ENCODE measurements at regions not wholly inside any gene's neighbourhood (a gene's known extent, or its start where the extent isn't known, plus 50 kb on each side); places are given as distances from the start of the nearest gene placed in this dataset.

DNA sequence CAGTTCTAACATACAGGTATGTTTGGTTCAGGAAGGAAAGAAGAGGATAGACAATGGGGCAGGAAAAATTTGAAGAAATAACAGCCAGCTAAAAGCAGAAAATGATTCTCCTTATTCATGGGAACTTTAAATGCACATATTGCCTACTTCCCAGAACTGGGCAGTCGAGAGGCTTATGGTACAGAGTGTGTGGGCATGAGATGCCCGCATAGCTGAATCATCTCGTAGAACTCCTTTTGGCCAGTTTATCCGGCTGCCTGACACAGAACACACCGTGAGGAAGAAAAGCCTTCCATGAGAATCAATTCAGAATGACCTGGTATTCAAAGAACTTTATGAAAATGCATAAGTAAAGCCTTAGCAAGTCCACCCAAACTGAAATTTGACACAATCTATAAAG lies 471.6 kb downstream of the SH2D4B start:
- Mint-ChIP-seq H3K36me3 (ENCODE audit: low read depth) (no peaks in the 10 kb centered on the region), H3K9me3 (no peaks in the 10 kb centered on the region), H3K27ac (no peak overlapping the region), H3K4me3 (no peak overlapping the region), H3K27me3 (peaks cover 6% of the 10 kb centered on the region), H3K4me1 (no peaks in the 10 kb centered on the region)
- intact Hi-C loops (cut with micrococcal nuclease): no loop called here
- POLR2A ChIA-PET: no interaction called here
- TF ChIP-seq, protein P1, sequence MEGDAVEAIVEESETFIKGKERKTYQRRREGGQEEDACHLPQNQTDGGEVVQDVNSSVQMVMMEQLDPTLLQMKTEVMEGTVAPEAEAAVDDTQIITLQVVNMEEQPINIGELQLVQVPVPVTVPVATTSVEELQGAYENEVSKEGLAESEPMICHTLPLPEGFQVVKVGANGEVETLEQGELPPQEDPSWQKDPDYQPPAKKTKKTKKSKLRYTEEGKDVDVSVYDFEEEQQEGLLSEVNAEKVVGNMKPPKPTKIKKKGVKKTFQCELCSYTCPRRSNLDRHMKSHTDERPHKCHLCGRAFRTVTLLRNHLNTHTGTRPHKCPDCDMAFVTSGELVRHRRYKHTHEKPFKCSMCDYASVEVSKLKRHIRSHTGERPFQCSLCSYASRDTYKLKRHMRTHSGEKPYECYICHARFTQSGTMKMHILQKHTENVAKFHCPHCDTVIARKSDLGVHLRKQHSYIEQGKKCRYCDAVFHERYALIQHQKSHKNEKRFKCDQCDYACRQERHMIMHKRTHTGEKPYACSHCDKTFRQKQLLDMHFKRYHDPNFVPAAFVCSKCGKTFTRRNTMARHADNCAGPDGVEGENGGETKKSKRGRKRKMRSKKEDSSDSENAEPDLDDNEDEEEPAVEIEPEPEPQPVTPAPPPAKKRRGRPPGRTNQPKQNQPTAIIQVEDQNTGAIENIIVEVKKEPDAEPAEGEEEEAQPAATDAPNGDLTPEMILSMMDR (IDR thresholded peaks at IDR 0.05): no peak
- no peak for DNase-seq
- ATAC-seq (ENCODE audit: low read depth): no peak
- CTCF ChIA-PET: no interaction called here

DNA sequence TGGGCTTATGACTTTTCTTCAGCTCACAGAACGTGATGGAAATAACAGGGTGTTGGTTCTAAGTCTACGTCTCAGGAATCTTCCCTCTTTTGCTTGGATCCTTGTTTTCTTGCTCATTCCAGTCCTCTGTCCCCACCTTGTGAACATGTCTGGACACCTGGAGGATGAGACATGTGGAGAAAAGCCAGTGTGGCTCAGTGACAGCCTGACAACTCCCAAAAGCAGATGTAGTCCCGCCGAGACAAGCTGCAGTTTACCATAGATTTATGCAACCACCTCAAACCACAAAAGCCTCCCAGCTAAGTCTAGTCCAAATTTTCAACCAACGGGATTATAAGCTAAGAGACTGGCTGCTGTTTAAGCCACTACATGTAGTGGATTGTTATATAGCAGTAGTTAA lies 476.1 kb downstream of the SH2D4B start:
- ChIA-PET CTCF (no interaction called here), POLR2A (no interaction called here)
- TF ChIP-seq, protein P1 (IDR thresholded peaks at IDR 0.05): no peak
- intact Hi-C loops (cut with micrococcal nuclease): loop anchor here (10.0 kb wide), 1 partner anchor 349 kb away; no protein-coding TSS in a partner anchor
- Mint-ChIP-seq H3K9me3 (no peaks in the 10 kb centered on the region), H3K4me3 (no peak overlapping the region), H3K27ac (no peak overlapping the region), H3K27me3 (peaks cover 4% of the 10 kb centered on the region), H3K4me1 (no peaks in the 10 kb centered on the region), H3K36me3 (ENCODE audit: low read depth) (no peaks in the 10 kb centered on the region)
- ATAC-seq (ENCODE audit: low read depth): no peak
- DNase-seq: no peak

DNA sequence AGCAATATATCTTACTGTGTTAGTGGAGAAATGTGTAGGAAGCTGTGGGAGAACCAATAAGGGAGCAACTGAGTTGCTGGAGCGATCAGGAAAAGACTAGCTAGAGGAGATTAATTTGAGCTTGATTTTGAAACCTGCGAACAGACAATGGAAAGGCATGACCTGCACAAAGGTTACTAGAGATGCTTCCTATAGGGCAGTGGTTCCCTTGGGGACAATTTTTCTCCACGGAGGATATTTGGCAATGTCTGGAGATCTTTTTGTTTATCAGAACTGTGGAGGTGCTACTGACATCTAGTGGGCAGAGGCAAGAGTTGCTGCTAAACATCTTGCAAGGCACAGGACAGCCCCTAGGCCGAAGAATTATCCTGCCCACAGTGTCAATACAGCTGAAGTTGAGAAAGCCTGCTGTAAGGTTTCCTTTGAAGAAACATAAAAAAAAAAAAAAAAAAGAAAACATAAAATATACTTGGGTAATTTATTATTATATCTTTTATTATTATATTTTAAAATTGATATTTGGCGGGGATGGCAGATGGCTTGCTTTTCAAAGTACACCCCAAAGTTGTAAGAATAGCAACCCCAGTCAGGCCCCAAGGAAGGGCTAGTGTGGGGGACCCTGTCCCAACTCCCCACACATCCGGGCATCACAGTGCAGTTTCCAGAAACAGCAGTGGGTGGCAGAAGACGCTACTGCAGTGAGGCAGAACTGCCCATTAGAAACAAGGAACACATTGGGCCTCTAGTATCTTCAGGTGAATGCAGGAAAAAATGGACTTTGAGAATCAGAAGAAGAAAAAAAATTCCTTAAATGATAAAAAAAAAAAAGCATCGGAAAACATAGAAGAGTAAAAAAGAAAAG lies 481.6 kb downstream of the SH2D4B start:
- TF ChIP-seq, protein P1 (IDR thresholded peaks at IDR 0.05): no peak
- H3K27ac Mint-ChIP-seq: no peak overlapping the region
- no peaks in the 10 kb centered on the region for H3K27me3 Mint-ChIP-seq
- no peaks in the 10 kb centered on the region for H3K36me3 Mint-ChIP-seq (ENCODE audit: low read depth)
- H3K4me1 Mint-ChIP-seq: no peaks in the 10 kb centered on the region
- no peaks in the 10 kb centered on the region for H3K9me3 Mint-ChIP-seq
- no peak for DNase-seq
- intact Hi-C loops (cut with micrococcal nuclease): loop anchor here (1.0 to 10.0 kb wide), 3 partner anchors 320 to 636 kb away; no protein-coding TSS in a partner anchor
- ChIA-PET POLR2A (no interaction called here), CTCF (interaction anchor here (0.8 to 1.1 kb wide), 3 partner anchors 11 to 514 kb away, joined by 3 read pairs; no protein-coding TSS in a partner anchor)
- no peak overlapping the region for H3K4me3 Mint-ChIP-seq
- peak; percentile 25 for ATAC-seq (ENCODE audit: low read depth)

DNA sequence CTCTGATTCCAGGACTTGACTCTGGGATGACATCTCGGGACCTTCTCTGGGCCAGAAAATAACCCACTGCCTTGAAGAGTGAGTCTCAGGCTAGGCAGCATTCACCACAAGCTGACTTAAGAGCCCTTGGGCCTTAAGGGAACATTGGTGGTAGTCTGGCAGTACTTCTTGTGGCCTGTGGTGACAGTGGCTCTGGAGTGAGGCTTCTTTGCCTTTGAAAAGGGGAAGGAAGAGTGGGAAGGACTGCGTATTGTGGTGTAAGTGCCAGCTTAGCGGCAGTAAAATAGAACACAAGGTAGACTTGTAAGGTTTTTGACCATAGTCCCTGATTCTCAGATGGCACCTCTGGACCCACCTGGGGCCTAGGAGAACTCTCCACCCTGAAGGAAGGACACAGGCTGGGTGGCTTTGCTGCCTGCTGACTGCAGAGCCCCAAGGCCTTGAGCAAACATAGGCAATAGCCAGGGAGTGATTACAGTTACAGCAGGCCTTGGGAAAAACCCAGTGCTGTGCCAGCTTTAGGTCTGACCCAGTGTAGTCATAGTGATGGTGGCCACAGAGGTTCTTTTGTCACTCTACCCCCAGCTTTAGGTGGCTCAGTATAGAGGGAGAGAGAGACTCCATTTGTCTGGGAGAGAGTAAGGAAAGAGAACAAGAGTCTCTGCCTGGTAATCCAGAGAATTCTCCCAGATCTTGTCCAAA lies 483.9 kb downstream of the SH2D4B start:
- ATAC-seq (ENCODE audit: low read depth): no peak
- H3K27ac Mint-ChIP-seq: no peak overlapping the region

More for the DNA sequence above, 483.9 kb downstream of the SH2D4B start:
- no peak overlapping the region for H3K4me3 Mint-ChIP-seq
- no peaks in the 10 kb centered on the region for H3K4me1 Mint-ChIP-seq
- DNase-seq: no peak
- intact Hi-C loops (cut with micrococcal nuclease): no loop called here
- no peaks in the 10 kb centered on the region for H3K27me3 Mint-ChIP-seq
- CTCF ChIA-PET: no interaction called here
- POLR2A ChIA-PET: no interaction called here
- no peaks in the 10 kb centered on the region for H3K36me3 Mint-ChIP-seq (ENCODE audit: low read depth)
- H3K9me3 Mint-ChIP-seq: no peaks in the 10 kb centered on the region
- TF ChIP-seq, protein P1 (IDR thresholded peaks at IDR 0.05): no peak

All from activated B cell treated with CpG ODN at 0.5 μM for 24 hours (primary cell).